MM.1S (cell line): ENCODE measurements at regions not wholly inside any gene's neighbourhood (a gene's known extent, or its start where the extent isn't known, plus 50 kb on each side); places are given as distances from the start of the nearest gene placed in this dataset.

Source experiments
- CTCF ChIP-seq: fragments of 300-600 bp; sonication (generic); IDR thresholded peaks from 2 replicates; pipeline ENCODE4 v1.5.1; 2016; ENCODE audit warnings: antibody characterized with exemption, low read length, mixed read lengths
- EZH2 ChIP-seq: fragments of 300-600 bp; sonication (generic); optimal IDR thresholded peaks from 2 replicates; pipeline ENCODE3; 2017; ENCODE audit warnings: low read depth, mild to moderate bottlenecking, antibody characterized with exemption, low read length, mixed read lengths
- EZH2phosphoT487 ChIP-seq: fragments of 300-600 bp; sonication (generic); IDR thresholded peaks from 2 replicates; pipeline ENCODE4 v1.6.1; 2018; ENCODE audit warnings: antibody characterized with exemption, low read length

GRCh38 chr5:81852291-81853029 is 101.6 kb upstream of the SSBP2 start:
- TF ChIP-seq CTCF (no peak), EZH2 (no peak), EZH2phosphoT487 (no peak)
